LoVo (cell line): ENCODE measurements at regions not wholly inside any gene's neighbourhood (a gene's known extent, or its start where the extent isn't known, plus 50 kb on each side); places are given as distances from the start of the nearest gene placed in this dataset.
"Not testable (repeated sequence)": the region's sequence is repeated elsewhere in the genome, so short reads cannot be mapped to it uniquely, and the experiment has no call there.

Experiments
- DNase-seq: peaks from one replicate; pipeline ENCODE4 v3.0.0-alpha.2; 2016; ENCODE audit warnings: low spot score

DNA sequence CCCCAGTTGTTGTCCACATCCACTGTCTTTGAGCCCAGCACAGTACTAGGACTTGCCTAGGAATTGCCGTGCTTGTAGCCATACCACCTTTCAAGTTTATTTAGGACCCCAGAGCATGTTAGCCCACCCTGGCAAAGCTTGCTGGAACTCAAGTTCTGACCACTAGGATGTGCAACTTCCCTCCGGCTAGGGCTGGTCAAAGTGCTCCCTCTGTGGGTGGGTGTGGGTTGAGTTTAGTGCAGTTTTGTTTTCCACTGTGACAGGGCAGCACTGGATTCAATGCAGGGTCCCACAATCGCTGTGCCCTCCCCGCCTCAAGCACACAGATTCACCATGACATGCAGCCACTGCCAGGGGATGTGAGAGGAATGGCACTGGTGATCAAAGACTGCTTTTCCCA lies 96.0 kb downstream of the RASGEF1B start:
- no peak for DNase-seq

DNA sequence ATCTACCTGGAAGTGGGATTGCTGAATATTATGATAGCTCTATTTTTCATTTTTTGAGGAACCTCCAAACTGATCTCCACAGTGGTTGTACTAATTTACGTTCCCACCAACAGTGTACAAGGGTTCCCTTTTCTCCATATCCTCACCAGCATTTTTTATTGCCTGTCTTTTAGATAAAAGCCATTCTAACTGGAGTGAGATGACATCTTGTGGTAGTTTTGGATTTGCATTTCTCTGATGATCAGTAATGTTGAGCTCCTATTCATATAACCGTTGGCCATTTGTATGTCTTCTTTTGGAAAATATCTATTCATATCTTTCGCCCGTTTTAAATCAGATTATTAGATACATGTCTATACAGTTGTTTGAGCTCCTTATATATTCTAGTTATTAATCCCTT lies 101.8 kb downstream of the RASGEF1B start:
- DNase-seq: no peak

DNA sequence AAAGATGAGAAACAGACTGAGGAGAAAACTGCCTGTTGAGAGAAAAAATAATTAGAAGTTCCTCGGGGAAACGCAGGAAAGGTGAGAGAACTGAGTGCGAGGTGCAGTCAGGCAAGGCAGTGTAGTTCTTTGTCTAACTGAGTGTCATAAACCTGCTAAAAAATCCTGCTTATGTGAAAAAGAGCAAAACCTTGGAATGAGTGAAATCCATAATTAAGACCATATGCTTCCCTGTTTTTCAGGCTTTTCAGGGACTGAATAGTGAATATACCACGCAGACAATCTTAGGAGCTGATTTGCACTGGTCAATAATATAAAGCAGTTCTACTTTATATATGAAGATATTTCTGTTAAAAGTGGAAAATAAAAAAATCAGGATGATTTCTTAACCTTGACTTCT lies 104.9 kb downstream of the RASGEF1B start:
- DNase-seq: no peak

GRCh38 chr4:81360737-81361136 lies 111.0 kb downstream of the RASGEF1B start:
- DNase-seq: no peak

DNA sequence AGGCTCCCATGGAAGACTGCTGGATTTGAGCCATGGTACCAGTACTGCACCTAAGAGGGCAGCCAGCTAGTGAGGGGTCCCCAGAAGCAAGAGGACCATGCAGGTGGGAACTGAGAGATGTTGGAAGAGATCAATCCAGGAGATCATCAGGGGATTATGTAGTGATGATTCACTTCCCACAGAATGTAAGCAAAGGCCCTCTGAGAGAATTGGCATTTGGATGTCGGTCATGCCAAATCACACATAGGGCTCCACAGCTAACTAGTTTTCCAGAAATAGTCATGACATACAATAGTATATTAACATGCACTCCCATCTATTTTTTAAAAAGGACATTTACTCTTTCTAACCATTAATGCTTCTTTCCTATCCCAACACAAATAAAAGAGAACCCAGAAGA lies 112.5 kb downstream of the RASGEF1B start:
- no peak for DNase-seq

GRCh38 chr4:81358154-81358553 lies 113.6 kb downstream of the RASGEF1B start:
- DNase-seq: no peak

GRCh38 chr4:81356621-81357020 lies 115.1 kb downstream of the RASGEF1B start:
- no peak for DNase-seq

DNA sequence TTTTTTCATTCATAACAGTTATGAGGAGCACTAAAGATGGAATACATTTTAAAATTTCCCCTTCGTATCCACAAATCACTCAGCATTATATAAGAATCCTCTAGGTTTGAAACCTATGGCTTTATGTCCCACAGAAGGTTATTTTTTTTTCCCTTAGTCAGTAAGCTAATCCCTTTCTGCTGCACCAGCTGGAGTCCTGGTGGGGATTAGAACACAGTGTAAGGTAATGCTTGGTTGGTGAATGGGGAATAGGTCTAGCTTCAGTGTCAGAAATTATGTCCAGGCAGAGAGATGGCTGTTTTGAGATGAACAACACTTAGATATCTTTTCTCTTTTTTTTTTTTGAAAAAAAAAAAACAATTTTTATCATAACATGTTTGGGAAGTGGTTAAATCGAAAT lies 116.6 kb downstream of the RASGEF1B start:
- no peak for DNase-seq

DNA sequence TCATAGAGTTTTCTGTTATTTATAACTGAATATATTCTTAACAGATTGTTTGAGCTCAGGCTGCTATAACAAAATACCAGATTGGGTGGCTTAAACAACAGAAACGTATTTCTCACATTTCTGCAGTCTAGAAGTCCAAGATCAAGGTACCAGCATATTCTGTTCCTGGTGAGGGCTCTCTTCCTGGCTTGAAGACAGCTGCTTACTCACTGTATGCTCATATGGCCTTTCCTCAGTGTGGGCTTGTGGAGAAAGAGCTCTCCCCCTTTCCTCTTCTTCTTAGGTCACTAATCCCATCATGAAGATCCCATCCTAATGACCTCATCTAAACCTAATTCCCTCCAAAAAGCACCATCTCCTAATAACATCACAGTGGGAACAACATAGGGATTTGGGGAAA lies 117.8 kb downstream of the RASGEF1B start:
- no peak for DNase-seq

GRCh38 chr4:81352446-81352835 lies 119.3 kb downstream of the RASGEF1B start:
- no peak for DNase-seq

- DNase-seq: peak; percentile 74
Observed at GRCh38 chr4:81351654-81352445, 119.9 kb downstream of the RASGEF1B start.

- DNase-seq: no peak
Observed at GRCh38 chr4:81350040-81350439, 121.7 kb downstream of the RASGEF1B start.

DNA sequence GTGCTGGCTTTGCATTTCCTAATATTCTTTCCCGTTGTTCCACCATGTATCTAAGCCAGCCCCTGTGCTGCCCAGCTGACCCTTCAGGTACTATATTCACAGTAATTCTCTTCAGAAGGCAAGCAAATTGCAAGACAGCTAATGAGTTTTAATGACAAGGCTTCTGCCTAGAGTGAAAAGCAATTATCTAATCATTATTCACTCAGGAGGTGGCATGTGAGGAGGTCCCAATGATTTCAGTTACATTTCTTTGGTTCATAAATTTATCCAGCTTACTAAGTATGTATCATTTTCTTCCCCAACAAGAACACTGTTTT lies 123.0 kb downstream of the RASGEF1B start:
- no peak for DNase-seq

DNA sequence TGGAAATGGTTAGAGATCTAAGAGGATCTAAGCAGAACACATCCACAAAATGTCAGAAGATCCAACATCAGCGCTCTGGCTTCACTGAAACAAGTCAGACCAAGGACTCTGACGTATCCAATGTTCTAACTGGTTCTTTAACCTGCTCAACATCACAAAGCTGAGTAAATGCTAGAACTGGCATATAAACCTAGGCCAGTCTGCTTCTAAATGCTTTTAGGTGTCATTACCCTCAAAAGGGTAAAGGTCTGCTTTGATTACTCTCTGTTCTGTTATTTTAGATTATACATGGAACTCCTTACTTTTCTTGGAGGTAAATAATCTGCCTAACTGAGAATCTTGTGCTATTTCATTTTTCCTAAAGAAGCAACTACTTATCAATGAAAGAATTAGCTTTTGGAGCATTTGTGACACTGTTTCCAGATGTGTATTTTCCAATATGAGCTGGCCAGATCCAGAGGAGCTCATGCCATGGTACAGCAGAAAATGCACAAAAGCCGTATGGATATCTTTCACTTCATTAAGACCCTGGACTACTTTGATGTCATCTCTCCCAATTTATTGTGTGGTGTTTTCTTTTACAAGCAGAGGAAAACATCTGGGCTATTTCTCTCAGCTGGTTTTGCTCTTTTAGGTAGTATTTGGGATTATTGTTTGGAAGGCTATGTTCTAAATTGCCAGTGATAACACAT lies 123.5 kb downstream of the RASGEF1B start:
- no peak for DNase-seq

GRCh38 chr4:81346719-81347118 lies 125.0 kb downstream of the RASGEF1B start:
- DNase-seq: no peak

DNA sequence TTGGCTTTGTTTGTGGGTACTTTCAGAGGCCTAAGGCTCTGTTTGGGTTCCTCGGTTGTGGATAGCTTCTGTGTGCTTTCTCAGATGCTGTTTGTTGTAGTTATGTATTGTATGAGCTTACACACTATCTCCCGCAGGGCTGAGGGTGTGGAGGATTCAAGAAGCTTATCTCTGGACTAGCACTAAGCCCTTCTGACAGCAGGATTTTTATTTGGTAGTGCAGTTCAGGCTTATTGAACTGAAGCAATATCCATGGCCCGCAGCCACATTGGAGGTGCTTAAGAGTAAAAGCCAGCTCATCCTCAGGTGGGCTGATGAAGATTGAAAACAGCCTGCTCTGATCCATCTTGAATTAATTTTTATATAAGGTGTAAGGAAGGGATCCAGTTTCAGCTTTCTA lies 128.2 kb downstream of the RASGEF1B start:
- no peak for DNase-seq

DNA sequence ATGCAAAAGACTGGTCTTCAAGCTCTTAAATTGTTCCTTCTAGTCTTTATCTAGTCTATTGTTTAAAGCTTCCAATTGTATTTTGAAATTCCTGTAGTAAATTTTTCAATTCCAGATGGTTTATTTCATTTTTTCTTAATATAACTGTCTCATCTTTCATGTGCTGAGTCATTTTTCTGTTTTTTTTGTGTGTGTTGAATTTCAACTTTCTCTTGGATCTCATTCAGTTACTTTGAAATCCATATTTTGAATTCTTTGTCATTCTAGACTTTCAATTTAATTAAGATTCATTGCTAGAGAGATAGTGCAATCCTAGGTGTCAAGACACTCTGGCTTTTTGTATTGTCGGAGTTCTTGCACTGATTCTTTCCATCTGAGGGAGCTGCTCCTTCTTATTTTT lies 128.0 kb upstream of the PRKG2 start:
- DNase-seq: no peak

DNA sequence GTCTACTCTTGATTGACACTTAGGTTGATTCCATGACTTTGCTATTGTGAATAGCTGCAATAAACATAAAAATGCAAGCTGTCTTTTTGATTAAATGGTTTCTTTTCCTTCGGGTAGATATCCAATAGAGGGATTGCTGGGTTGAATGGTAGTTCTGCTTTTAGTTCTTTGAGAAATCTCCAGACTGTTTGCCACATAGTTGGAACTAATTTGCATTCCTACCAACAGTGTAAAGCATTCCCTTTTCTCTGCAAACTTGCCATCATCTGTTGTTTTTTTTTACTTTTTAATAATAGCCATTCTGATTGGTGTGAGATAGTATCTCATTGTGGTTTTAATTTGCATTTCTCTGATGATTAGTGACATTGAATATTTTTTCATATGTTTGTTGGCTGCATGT lies 122.2 kb upstream of the PRKG2 start:
- no peak for DNase-seq

GRCh38 chr4:81335122-81335912 lies 120.3 kb upstream of the PRKG2 start:
- no peak for DNase-seq

DNA sequence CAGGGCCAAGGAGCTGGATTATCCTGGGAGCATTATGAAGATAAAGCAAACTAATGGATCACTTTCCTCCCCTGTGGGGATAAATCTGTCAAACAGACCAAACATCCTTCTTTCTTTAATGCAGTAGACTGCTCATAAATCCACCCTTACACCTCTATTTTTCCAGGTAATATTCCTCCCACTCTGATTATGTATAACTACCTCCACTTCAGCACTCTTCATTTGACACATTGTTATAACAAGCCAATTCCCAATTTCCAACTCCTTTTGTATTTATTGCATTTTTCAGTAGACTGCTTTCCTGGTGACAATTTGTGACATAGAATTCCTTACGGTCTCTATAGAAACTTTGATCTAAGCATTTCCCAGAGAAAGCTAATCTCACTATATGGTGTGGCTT lies 115.0 kb upstream of the PRKG2 start:
- DNase-seq: no peak

DNA sequence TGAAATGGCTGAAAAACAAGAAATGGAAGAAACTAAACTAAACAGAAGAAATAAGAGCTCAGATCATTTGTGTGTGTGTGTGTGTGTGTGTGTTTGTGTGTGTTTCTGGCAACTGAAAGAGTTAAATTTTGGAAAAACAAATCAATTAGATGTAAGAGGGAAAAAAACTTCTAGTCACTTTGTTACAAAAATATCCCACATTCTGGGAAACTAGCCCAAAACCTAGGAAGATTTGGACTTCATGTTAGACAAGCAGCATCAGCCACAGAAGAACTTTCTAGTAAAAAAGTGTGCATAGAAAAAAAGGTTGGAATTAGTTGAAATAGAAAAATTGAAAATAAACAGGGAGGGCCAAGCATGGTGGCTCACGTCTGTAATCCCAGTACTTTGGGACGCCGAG lies 111.6 kb upstream of the PRKG2 start:
- no peak for DNase-seq

DNA sequence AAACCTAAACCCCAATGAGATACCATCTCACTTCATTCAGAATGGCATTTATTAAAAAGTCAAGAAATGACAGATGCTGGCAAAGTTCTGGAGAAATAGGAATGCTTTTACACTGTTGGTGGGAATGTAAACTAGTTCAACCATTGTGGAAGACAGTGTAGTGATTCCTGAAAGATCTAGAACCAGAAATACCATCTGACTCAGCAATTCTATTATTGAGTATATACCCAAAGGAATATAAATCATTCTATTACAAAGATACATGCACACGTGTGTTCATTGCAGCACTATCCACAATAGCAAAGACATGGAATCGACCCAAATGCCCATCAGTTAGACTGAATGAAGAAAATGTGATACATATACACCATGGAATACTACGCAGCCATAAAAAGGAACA lies 109.6 kb upstream of the PRKG2 start:
- DNase-seq: not testable (repeated sequence)

DNA sequence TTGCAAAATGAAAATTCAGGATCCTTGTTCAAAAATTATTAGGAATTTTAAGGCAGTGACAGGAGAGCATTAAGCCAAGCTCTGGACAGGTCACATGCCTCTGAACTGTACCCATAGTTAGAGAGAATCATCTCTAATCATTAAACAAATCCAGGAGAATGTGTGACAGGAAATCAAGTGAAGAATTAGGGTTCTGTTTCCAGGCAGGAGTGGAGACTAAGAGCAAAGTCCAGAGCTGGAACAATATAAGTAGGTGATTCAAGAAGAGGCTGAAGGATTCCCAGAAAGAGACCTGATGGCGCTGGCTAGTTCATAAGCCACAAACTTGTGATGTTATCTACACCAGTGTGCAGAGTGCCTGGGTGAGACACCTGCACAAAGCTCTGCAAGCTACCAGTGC lies 104.6 kb upstream of the PRKG2 start:
- DNase-seq: no peak
